Nucleus accumbens (tissue), 56 donors: ENCODE measurements at regions not wholly inside any gene's neighbourhood (a gene's known extent, or its start where the extent isn't known, plus 50 kb on each side); places are given as distances from the start of the nearest gene placed in this dataset.

Experiments used
- DNase-seq, 56 donors: peaks; one replicate each; lab custom pipeline; 2025; lab: John Stamatoyannopoulos, UW

- DNase-seq = no peak
Measured at GRCh38 chr10:33822774-33823173, 488.3 kb upstream of the NRP1 start.

- DNase-seq = no peak
Measured at GRCh38 chr10:33820531-33820930, 486.1 kb upstream of the NRP1 start.

- DNase-seq = no peak
Measured at GRCh38 chr10:33819206-33819605, 484.7 kb upstream of the NRP1 start.

GRCh38 chr10:33818343-33818742, 483.9 kb upstream of the NRP1 start:
- no peak for DNase-seq

- no peak for DNase-seq
Measured at GRCh38 chr10:33817605-33818004, 483.1 kb upstream of the NRP1 start.

- DNase-seq = no peak
Measured at GRCh38 chr10:33815776-33816175, 481.3 kb upstream of the NRP1 start.

- no peak for DNase-seq
Measured at GRCh38 chr10:33813871-33814270, 479.4 kb upstream of the NRP1 start.

- no peak for DNase-seq
Measured at GRCh38 chr10:33813415-33813814, 478.9 kb upstream of the NRP1 start.

GRCh38 chr10:33812586-33812985, 478.1 kb upstream of the NRP1 start:
- no peak for DNase-seq

GRCh38 chr10:33810986-33811385, 476.5 kb upstream of the NRP1 start:
- no peak for DNase-seq

GRCh38 chr10:33809732-33810131, 475.3 kb upstream of the NRP1 start:
- DNase-seq = no peak

- no peak for DNase-seq
Measured at GRCh38 chr10:33808475-33808874, 474.0 kb upstream of the NRP1 start.

- DNase-seq = no peak
Measured at GRCh38 chr10:33807531-33808359, 473.3 kb upstream of the NRP1 start.

GRCh38 chr10:33805831-33806230, 471.4 kb upstream of the NRP1 start:
- no peak for DNase-seq

GRCh38 chr10:33804584-33804983, 470.1 kb upstream of the NRP1 start:
- no peak for DNase-seq

- no peak for DNase-seq
Measured at GRCh38 chr10:33803248-33803647, 468.8 kb upstream of the NRP1 start.

GRCh38 chr10:33802566-33802965, 468.1 kb upstream of the NRP1 start:
- no peak for DNase-seq

- no peak for DNase-seq
Measured at GRCh38 chr10:33801705-33802104, 467.2 kb upstream of the NRP1 start.

GRCh38 chr10:33800986-33801385, 466.5 kb upstream of the NRP1 start:
- no peak for DNase-seq

- no peak for DNase-seq
Measured at GRCh38 chr10:33800545-33800944, 466.1 kb upstream of the NRP1 start.

- DNase-seq = no peak
Measured at GRCh38 chr10:33799944-33800323, 465.5 kb upstream of the NRP1 start.

GRCh38 chr10:33799281-33799943, 464.9 kb upstream of the NRP1 start:
- no peak for DNase-seq
